ENCODE measurements at regions not wholly inside any gene's neighbourhood (a gene's known extent, or its start where the extent isn't known, plus 50 kb on each side); places are given as distances from the start of the nearest gene placed in this dataset.

DNA sequence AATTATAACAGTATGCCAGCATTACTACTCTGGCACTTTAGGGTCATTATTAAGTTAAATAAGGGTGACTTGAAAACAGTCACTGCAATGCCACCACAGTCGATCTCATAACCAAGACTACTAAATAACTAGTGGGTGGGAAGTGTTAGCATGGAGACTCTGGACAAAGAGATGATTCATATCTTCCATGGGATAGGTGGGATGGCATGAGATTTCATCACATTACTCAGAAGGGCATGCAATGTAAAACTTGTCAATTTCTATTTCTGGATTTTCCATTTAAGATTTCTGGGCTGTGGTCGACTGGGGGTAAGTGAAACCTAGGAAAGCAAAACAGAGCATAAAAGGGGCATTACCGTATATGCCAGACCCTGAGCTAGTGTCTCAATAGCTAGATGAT, 538.9 kb upstream of the GRM7 start:
- TF ChIP-seq, protein P1, sequence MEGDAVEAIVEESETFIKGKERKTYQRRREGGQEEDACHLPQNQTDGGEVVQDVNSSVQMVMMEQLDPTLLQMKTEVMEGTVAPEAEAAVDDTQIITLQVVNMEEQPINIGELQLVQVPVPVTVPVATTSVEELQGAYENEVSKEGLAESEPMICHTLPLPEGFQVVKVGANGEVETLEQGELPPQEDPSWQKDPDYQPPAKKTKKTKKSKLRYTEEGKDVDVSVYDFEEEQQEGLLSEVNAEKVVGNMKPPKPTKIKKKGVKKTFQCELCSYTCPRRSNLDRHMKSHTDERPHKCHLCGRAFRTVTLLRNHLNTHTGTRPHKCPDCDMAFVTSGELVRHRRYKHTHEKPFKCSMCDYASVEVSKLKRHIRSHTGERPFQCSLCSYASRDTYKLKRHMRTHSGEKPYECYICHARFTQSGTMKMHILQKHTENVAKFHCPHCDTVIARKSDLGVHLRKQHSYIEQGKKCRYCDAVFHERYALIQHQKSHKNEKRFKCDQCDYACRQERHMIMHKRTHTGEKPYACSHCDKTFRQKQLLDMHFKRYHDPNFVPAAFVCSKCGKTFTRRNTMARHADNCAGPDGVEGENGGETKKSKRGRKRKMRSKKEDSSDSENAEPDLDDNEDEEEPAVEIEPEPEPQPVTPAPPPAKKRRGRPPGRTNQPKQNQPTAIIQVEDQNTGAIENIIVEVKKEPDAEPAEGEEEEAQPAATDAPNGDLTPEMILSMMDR (conservative IDR thresholded peaks at IDR 0.05): no peak
- no peak for TF ChIP-seq EZH2 (IDR thresholded peaks at IDR 0.05; ENCODE audit: low read depth)
